GM12864 (cell line): ENCODE measurements at regions not wholly inside any gene's neighbourhood (a gene's known extent, or its start where the extent isn't known, plus 50 kb on each side); places are given as distances from the start of the nearest gene placed in this dataset.
A peak's percentile ranks its signal among the peaks of the same experiment; 100 is the strongest.
"Not testable (repeated sequence)": the region's sequence is repeated elsewhere in the genome, so short reads cannot be mapped to it uniquely, and the experiment has no call there.

Experiments
- DNase-seq: peaks from one replicate; pipeline ENCODE4 v3.0.0-alpha.2; 2011; ENCODE audit warnings: low read depth
- H3K4me3 ChIP-seq: 2 replicates; pipeline ENCODE4 v1.5.1; 2011; ENCODE audit warnings: mild to moderate bottlenecking, low read depth, low read length, control low read depth
- TF ChIP-seq, protein P1 (sequence below): IDR thresholded peaks from 2 replicates; pipeline ENCODE4 v1.5.1; 2011; ENCODE audit warnings: low read depth, mild to moderate bottlenecking, moderate library complexity, low read length, control low read depth, inconsistent platforms; ENCODE audit errors: missing control alignments

DNA sequence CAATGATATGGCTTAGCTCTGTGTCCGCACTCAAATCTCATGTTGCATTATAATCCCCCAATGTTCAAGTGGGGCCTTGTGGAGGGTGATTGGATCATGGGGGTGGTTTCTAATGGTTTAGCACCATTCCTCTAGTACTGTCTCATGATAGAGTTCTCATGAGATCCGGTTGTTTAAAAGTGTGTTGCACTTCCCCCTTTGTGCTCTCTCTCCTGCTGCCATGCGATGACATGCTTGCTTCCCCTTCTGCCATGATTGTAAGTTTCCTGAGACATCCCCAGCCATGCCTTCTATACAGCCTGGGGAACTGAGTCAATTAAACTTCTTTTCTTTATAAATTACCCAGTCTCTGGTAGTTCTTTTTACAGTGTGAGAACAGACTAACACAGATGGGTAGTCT lies 427.1 kb downstream of the CHSY3 start:
- H3K4me3 ChIP-seq, result no peak overlapping the region
- no peak for DNase-seq
- TF ChIP-seq, protein P1, sequence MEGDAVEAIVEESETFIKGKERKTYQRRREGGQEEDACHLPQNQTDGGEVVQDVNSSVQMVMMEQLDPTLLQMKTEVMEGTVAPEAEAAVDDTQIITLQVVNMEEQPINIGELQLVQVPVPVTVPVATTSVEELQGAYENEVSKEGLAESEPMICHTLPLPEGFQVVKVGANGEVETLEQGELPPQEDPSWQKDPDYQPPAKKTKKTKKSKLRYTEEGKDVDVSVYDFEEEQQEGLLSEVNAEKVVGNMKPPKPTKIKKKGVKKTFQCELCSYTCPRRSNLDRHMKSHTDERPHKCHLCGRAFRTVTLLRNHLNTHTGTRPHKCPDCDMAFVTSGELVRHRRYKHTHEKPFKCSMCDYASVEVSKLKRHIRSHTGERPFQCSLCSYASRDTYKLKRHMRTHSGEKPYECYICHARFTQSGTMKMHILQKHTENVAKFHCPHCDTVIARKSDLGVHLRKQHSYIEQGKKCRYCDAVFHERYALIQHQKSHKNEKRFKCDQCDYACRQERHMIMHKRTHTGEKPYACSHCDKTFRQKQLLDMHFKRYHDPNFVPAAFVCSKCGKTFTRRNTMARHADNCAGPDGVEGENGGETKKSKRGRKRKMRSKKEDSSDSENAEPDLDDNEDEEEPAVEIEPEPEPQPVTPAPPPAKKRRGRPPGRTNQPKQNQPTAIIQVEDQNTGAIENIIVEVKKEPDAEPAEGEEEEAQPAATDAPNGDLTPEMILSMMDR, result no peak

DNA sequence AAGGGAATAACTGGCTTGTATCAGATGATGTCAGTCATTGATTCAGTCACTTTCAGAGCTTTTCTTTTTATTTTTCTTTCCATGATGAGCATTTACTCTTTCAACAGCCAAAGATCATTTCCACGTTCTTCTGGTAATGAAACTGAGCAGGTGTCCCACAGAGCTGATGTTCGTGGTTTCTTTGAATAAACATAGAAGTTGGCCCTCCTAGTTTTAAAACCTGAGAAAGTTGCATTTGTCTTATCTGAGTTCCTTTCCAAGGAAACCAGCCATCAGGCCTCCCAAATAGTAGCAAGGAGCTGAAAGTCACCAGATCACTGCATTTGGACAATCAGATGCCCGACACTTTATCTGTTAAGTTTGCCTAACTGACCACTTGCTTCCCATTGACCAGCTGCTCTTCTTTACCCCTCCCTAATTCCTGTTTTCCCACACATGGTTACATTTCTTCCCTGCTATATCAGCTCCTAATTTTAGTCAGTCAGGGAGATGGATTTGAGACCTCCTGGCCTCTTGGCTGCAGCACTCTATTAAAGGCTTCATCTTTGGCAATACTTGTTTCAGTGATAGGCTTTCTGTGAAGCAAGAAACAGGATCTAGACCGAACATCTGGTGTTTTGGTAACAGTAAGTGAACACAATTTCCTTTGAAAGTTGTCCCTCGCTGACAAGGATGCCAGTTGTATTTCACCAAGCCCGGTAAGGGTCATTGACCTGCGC lies 420.8 kb downstream of the CHSY3 start:
- TF ChIP-seq, protein P1, result no peak
- no peak overlapping the region for H3K4me3 ChIP-seq
- DNase-seq, result no peak

DNA sequence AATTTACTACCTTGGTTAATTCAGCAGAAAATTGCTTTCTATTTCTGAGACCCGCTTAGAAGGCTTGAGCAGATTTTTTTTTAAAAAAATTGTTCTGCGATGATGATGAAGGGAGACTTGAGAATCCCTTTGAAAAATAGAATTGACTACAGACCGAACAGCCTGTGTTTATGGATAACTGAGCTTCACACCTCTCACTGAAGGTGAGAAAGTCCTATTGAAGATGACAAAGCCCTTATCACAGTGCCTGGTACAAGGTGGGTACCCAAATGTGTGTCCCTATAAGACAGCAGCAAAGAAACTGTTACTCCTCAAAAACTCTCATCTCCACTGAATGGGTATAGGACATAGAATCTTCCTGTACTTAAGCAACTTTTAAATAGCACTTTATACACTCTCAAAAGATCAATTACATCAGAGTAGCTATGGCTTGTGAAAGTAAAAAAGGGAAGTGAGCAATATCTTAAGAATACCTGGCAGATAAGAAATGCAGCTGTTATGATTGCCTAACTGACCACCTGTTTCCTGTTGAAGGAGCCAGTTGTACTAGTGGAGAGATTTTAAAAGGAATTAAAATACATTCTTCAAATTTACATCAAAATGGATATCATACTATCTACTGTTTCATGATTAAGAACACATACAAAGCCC lies 419.7 kb downstream of the CHSY3 start:
- H3K4me3 ChIP-seq, result no peak overlapping the region
- TF ChIP-seq, protein P1, result no peak
- peak; percentile 75 for DNase-seq

DNA sequence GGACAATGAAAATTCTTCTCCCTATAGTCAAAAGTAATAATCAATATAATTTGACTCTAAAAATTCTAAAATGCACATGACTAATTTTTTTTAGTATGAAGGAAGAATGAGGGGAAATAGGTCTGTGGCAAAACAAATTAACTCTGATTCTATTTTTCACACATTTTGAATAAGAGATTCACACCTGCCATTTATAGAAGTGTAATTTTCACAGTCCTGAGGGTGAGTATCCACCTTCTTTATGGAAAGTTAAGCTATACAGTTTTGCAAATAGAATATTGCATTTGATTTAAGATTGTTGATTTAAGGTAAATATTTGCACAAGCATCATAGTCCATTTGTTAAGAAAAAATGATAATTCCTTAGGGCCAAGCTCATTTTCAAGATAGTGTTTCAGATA lies 417.7 kb downstream of the CHSY3 start:
- no peak for DNase-seq

DNA sequence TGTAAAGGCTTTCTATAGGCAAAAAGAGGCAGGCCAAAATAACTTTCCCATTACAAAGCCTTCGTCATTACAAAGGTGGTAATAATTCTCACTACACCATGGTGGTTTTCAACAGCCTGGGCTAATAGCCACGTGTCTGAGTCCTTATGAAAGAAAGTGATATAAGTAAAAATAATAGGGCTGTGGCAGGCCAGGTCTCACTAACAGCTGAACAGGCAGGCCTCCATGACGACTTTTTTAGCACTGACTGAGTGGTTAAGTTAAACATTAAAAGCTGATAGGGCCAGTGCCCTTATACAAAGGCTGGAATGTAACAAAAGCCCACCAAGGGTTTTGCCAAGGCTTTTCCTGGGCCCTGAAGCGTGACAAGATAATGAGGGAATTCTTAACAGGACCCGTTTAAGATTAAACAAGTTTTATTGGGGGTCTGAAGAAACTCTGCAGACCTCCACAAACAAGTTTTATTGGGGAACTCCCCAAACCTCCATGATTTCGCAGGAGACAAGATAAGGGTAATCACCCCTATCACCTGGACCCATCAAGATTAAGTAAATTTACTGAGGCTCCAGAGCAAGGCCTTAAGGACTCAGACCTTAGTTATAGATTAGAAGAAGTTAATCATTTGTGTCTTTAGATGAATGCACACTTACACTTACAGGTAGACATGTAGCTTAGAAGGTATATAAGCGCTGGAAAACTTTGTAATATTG lies 412.9 kb downstream of the CHSY3 start:
- H3K4me3 ChIP-seq, result no peak overlapping the region
- no peak for DNase-seq
- TF ChIP-seq, protein P1, result no peak

More for the DNA sequence above, 417.7 kb downstream of the CHSY3 start:
- H3K4me3 ChIP-seq, result no peak overlapping the region
- TF ChIP-seq, protein P1, result no peak

DNA sequence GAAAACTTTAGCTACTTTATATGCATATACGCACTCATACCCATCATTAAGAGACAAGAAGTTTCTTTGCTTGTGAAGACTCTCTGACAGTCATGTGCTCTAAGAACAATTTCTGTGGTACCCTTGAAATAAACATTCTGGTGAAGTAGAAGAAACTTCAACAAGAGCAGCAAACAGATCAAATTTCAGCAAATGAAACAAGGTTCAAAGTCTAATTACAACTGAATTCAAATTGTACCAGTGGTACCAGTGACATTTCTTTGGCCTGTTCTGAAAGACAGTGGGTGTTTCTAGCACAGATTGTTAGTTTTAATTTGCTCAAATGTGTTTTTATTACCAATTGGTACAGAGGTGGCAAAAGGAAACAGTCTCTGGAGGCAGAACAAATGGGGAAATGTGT lies 391.0 kb downstream of the CHSY3 start:
- TF ChIP-seq, protein P1, result no peak
- DNase-seq, result no peak
- H3K4me3 ChIP-seq, result no peak overlapping the region

DNA sequence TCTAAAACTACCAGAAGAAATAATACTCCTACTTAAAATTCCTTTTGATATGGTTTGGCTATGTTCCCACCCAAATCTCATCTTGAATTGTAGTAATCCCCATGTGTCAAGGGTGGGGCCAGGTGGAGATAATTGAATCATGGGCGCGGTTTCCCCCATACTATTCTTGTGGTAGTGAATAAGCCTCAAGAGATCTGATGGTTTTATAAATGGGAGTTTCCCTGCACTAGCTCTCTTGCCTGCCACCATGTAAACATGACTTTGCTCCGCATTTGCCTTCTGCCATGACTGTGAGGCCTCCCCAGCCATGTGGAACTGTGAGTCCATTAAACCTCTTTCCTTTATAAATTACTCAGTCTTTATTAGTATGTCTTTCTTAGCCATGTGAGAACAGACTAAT lies 390.5 kb downstream of the CHSY3 start:
- H3K4me3 ChIP-seq, DNase-seq: not testable (repeated sequence)
